Smooth muscle cell of the brain vasculature (primary cell): ENCODE measurements at regions not wholly inside any gene's neighbourhood (a gene's known extent, or its start where the extent isn't known, plus 50 kb on each side); places are given as distances from the start of the nearest gene placed in this dataset.
"Not testable (repeated sequence)": the region's sequence is repeated elsewhere in the genome, so short reads cannot be mapped to it uniquely, and the experiment has no call there.

Experiments used
- DNase-seq: peaks from one replicate; pipeline ENCODE4 v3.0.0-alpha.2; 2012; ENCODE audit warnings: low read depth, low spot score

DNA sequence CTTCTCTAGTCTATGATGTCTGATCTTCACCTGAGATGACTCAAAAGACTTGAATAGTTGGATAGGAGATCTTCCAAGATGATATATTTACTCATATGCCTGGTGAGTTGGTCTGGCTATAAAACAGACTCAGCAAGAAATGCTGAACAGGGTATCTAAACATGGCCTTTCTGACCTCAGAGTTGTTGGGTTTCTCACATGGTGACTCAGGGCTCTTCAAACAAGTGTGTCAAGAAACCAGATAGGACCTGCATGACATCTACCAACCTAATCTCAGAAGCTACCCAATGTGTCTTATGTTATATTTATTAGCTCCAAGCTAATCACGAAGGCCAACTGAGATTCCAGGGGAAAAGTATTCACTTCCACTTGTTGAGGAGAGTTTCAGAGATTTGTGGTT, 1477.3 kb downstream of the CDH8 start:
- no peak for DNase-seq

DNA sequence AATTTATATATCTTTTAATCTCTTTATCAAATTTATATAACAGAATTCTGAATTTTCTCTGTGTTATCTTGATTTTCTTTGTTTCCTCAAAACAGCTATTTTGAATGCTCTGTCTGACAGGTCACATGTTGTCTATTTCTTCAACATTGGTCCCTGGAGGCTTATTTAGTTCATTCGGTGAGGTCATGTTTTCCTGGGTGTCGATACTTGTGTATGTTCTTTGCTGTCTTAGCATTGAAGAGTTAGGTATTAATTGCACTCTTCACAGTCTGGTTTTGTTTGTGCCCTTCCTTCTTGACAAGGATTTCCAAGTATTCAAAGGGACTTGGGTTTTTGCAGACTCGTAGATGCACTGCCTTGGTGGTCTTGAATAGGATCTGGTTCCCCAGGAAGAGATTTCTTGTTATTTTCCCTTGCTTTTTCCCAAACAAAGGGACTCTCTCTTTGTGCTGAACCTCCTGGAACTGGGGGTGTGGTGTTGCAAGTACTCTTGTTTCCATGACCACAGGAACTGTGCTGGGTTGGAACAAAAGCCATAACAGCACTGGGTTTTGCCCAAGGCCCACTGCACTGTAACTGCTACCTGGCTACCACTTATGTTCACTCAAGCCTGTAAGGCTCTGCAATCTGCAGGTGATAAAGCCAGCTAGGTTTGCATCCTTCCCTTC, 1483.0 kb downstream of the CDH8 start:
- no peak for DNase-seq

DNA sequence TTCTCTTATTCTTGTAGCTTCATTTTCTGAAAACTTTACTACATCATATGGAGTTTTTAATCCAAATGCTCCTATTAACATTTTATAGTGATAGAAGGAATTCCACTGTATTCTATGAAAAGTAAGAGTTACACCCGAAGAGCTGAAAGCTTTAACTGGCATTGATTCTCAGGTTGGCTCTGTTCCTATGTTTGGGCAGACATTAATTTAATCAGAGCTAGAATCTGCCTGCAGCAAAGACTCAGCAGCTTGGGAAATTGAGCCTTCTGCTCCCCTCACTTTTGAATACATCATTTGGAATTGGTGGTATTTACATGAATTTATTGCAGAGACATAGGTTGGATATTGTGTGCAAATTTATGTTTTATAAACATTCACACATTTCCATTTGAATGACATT, 1494.7 kb downstream of the CDH8 start:
- DNase-seq, result no peak

DNA sequence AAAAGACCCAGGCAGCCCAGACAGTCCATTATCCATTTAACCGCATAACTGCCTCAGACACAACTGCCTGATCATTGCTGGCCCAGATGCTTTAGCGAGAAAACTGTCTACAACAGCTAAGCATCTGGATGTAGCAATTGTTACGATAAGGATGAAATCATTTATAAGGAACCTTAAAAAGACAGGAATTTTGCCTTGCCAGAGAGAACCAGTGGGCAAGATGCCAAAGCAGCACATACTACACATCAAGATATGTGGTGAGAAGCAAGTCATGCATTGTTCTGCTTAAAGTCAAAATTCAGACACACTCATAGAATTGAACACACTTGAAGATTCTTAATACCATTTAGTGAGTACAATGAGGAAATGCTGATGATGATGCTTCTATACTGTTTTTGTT, 1525.3 kb downstream of the CDH8 start:
- no peak for DNase-seq

DNA sequence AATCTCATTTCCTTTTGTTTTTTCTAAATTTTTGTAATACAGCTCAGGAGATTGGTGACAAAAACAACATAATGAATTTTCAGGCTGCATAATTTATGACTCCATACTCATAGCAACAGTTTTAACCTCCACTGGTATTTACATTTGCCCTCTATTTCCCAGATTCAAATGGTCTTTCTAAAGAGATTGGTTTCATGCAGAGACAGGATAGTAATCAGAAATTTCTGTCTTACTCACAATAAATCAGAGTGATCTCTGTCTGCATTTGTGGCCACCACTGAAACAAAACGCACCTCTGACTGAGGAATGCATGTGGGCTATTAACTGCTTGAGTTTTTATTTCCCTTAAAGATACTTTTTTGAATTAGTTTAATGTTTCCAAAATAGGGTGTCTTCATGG, 1526.0 kb downstream of the CDH8 start:
- no peak for DNase-seq

DNA sequence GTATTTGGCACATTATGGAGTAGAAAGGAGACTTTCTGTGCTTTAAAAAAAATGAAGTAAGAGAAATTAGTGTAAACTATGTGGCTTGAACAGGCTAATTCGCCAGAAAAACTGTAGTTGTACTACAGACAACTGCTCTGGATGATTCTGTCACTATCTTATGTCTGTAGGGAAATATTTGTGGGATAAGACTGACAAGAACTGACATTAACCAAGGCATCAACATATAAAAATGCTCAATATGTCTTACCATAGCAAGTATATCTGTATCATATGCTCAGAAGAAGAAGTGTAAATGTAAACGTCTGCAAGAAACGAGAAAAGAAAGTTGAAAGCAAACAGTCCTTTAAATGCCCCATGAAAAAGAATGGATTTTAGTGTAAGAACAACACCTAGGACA, 1545.0 kb downstream of the CDH8 start:
- no peak for DNase-seq

DNA sequence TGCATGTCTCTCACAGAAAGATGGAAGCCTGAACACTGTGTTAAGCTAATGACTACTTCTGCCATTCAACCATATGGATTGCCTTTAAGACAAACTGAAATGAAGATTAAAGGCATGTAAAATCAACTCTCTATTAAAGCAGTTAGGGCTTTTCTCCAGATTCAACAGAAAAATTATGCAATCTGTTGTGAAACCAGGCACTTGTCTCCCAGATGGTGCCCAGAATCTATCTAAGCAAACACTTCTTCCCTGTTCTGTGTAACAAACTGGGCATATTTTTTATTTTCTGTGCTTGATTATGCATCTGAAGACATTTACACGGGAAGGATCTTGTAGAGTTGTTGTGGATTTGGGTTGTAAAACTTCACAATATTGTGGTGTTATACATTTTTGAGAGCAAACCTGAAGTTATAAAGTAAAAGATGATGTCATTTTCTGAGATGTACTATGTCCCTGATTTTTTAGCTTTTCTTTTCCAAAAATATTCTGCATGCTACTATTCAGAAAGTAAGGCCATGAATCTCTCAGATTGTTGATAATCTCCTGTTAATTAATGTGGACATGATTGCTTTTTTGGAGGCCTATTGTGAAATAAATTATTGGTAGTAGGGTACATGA, 1550.3 kb downstream of the CDH8 start:
- no peak for DNase-seq

DNA sequence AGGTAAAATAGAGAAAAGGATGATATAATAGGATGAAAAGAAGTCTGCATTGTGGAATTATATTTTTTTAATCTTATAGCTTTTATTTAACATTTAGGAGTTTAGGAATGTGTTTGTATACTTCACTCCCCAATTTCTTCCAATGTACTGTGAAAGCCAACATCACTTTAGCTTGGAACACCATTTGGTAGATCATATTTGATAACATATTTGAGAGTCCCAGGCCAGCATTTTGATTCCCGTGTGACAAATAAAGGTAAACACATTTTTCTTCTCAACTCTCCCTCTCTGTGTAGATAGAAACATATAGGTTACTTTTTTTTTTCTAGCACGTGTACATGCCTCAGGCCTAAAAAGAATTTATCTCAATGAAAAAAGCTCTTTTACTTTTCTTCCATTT, 1551.3 kb downstream of the CDH8 start:
- DNase-seq, result no peak

DNA sequence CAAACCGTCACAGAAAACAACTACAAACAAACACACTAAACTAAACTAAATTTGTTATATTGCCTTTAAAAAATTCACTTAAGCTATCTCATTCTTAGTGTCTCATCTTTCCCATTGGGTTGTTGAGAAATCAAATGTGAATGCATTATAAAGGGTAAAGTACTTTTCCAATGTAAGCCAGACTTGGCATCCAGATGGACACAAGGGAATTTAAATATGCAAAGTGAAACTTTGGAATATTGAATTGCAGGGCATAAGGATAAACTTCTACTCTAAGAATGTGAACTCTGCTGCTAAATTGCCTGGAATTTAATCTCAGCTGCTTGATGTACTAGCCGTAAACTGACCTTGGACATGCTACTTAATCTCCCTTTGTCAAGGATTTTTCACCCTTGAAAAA, 1554.6 kb downstream of the CDH8 start:
- no peak for DNase-seq

DNA sequence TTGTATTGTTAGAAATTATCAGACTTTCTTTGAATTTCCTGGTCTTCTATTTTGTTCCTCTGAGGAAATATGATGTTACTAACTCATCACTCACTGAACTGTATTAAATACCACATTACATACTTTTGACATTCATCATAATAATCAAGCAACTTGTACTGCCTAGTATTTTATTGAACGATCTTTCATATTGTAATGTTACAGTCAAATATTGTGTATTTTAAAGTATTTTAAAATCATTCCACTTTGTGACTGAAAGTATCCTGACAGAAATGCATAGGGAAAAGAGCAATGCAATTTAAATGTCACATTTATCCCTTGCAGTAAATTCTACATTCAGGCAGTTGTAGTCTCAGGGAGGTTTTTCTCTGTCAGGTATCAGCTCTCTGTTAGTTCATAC, 1557.4 kb downstream of the CDH8 start:
- no peak for DNase-seq

DNA sequence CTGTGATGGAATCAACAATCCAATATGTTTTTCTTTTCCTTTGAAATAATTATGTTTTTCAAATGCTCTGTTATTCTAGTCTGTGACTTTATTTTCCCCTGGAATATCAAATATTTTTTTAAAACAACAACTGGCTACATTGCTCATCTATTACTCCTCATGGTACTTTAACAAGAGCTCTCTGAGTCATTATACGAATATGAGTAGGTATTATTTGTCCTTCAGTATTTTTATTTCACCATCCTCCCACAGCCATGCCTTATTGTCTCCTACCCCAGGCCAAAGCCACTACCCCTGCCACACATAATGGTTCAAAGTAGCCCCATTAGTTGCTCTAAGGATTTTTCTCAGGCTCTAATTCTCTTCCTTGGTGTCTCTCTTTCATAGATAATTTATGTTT, 1572.3 kb downstream of the CDH8 start:
- no peak for DNase-seq

DNA sequence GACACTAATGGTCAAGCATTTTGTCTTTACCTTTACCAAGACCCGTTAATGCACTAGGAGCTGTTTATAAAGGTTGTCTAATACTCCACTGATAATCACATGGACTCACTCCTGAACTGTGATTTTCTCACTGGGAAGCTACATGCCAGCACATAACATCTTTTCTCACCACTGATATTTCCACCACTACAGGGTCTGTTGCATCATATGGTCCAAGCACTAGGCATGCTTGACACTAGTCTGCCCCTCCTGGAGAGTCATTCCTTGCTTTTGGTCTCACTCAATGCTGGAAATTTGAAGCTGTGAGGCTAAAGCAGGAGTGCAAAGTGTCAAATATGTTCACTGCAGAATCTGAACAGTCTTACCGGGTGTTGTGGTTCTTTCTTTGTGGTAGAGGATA, 1576.8 kb downstream of the CDH8 start:
- no peak for DNase-seq

DNA sequence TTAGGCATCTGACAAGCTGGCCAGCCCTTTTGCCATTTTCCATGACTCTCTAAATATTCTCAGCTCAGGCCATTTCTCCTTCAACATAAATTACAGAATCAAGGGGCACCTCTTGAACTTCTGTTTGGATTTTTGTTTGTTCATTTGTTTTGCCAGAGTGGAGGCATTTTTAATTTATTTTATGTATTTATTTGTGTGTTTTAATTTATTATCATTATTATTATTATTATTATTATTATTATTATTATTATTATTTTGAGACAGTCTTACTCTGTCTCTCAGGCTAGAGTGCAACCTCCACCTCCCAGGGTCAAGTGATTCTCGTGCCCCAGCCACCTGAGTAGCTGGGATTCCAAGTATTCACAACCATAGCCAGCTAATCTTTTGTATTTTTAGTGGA, 1578.0 kb downstream of the CDH8 start:
- DNase-seq, result no peak

DNA sequence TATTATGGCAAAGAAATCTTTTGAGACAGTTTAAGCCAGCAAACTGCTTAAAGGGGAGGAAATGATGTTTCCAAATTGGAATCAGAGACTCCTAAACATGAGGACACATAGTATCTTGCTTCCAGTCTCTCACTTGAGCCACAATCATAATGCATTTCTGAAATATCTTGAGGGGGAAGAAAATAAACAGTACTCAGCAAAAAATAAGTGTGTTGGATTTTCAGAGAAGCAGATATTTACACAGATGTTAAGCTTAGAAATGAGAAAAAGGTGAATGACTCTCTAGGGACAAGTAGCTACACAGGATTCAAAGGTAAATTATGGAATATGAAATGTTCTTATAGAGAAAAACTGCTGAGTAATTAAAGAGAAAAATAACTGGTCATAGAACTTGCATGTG, 1583.6 kb downstream of the CDH8 start:
- DNase-seq, result no peak

DNA sequence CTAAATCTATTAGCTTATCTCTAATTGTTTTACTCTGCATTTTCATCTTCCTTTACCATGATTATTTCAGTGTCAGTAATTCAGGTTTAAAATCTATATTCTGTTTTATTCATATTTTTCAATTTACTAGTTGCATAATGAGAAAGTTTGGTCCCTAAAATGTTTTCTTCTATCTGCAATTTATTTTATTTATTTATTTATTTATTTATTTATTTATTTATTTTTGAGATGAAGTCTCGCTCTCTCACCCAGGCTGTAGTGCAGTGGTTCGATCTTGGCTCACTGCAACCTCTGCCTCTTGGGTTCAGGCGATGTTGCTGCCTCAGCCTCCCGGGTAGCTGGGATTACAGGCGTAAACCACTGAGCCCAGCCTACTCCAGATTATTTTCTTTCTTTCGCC, 1597.3 kb downstream of the CDH8 start:
- DNase-seq, result no peak

DNA sequence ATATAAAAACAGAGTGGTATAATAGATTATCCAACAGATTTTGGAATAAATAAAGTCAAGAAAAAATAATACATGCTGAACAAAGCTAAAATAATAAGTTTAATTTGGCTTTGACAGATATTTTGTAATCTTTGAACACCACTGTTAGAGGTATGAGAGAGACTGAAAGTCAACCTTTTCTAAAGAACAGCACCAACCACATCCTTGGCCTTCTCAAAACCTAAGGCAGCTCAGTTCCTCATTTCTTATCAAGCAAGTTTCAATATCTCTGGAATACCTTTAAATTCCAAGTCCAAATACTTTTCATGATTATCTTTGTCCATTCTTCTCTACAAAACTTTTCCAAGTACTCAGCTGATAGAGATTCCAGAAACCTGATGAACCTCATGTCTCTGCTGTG, 1603.8 kb downstream of the CDH8 start:
- DNase-seq, result no peak

DNA sequence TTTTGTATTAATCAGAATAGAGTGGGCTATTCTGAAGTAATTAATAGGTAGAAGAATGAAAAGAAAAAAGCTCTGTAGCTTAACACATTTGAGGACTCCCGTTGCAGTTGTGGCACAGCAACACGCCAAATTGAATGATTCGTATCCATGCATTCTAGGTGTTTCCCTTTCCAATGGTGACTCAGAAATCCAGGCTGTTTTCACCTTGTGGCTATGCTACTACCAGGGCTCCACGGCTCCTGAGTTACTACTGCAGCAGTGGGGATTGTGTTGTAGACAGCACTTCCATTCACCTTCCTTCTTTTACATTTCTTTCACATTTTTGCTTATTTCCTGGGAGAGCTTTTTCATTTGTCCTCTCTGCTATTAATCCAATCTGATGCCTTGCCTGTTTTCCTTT, 1616.4 kb downstream of the CDH8 start:
- no peak for DNase-seq

DNA sequence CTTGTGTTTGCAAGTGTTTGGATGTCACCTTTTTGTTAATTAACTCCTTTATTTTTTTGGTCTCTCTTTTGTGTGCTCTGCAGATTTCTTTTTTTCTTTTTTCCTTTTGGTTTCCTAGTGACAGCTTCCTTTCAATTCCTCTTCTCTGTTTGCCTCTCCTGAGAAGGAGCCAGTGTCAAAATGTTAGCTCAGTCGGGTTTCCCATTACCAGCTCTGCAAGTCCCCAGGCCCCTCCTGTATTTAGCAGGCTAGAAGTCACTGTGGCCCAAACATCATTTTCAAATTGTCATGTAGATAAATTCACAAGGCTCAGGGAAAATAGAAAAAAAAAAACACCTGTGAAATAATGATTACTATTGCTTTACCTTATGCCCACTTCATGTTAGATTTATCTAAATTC, 1621.6 kb downstream of the CDH8 start:
- no peak for DNase-seq

DNA sequence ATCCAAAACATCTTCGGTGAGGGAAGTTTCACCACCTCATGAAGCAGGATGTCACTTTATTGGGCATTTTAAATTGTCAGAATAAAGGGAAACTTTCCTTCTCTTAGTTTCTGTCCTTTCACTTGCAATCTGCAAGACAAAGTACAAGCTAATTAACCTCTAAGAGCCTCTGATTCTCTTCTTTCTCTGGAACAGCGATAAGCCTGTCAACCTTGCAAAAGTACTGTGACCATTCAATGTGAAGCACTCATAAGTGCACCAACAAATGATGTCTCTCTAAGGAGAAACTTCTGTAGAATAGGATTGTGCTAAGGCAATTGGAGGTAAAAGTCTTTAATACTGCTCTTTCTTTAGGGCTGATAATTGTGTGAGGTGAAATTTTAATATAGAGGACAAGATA, 1622.3 kb downstream of the CDH8 start:
- no peak for DNase-seq

DNA sequence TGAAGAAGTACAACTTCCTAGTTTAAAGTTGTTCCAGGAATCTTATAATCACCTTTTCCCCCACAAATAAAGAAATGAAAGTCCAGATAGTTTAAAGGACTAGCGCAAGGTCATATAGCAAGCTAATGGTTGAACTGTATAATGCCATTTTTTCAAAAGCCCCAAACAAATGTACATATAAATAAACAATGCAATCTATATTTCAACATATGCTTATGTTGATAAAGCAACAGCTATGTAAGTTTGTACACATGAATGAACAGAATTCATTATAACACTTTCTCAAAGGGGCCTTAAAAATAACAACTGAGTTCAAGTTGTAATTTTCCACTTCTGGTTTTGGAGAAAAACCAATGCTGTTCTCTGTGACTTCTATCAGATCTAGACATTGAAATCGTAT, 1628.6 kb downstream of the CDH8 start:
- DNase-seq, result no peak

DNA sequence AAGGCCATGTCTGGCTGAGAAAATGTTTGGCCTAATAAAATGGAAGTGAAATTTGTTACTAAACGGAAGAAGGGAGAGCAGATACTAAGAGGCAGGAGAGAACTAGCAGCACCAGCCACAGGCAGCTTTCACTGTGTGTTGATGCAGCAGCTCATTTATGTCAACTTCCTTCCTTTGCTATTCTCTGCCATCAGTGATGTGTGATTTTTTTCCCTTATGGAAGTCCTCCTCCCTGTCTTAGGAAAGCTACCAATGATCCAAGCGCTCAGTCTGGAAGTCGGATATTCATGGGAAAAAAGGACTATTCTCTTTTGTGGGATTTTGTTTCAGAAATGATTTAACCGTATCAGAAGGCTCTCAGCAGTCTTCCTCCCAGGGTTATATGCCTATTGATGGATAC, 1629.2 kb downstream of the CDH8 start:
- no peak for DNase-seq

DNA sequence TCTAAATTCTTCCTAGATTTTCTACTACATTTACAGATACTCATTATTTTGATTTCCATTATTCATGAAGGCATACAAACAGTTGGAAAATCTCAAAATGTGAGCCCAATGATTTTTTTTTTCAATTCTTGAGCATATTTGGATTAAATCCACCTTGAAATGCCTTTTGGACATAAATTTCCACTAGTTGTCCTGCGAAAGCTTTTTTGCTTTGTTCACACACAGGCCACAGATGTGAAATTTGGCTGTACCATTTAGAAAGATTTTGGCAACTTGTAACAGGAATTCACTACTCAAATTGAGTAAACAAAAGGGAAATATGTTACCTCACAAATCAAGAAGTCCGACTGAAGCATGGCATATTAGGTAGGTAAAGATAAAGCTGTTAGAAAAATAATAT, 1631.0 kb downstream of the CDH8 start:
- DNase-seq, result no peak

DNA sequence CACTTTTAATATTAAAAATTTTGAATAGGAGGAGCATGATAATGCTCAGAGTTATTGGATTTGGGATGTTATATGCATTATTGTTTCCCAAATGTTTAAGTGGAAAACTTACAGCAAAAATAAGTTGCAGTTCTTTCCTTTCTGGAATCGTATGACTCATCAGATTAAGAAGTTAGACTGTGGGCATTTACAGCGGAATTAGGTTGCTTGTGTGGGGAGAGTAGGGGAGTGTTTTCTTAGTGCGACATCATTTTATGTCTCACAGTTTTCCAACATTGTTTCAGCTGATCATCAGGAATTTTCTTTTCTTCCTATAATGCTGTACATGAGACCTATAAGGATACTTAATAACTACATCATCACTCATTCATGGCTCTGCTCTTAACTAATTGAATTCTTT, 1631.8 kb downstream of the CDH8 start:
- DNase-seq, result no peak

DNA sequence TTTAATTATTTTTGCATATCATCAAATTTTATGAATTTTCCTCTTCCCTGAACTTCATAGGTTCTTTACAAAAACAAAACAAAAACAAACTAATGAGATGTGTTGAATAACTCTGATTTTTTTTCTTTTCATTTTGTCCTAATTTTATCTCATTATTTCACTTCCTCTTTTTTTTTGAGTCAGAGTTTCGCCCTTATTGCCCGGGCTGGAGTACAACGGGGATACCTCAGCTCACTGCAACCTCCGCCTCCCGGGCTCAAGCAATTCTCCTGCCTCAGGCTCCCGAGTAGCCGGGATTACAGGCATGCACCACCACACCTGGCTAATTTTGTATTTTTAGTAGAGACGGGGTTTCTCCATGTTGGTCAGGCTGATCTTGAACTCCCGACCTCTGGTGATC, 1633.3 kb downstream of the CDH8 start:
- not testable (repeated sequence) for DNase-seq
